NCI-H2171 (cell line): ENCODE measurements at regions not wholly inside any gene's neighbourhood (a gene's known extent, or its start where the extent isn't known, plus 50 kb on each side); places are given as distances from the start of the nearest gene placed in this dataset.

Source experiments
- DNase-seq: peaks from one replicate; lab custom pipeline; 2025; lab: John Stamatoyannopoulos, UW

DNA sequence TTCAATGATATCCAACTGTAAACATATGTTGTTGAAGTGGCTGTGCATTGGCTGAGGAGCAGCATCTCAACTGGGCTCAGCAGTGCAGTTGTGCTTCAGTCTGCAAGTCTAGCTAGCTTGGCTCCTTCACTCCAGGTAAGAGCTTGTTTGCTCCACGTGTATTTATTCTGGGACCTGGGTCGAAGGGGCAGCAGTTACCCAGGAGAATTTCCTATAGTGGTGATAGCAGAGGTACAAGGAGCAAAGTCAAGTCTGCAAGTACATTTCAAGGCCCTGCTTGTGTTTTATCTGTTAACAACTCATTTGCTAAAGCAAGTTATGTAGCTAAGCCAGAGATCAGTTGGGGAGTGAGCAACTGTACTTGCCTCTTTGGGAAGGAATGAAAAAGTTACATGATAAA is 286.2 kb upstream of the UMPS start:
- no peak for DNase-seq

DNA sequence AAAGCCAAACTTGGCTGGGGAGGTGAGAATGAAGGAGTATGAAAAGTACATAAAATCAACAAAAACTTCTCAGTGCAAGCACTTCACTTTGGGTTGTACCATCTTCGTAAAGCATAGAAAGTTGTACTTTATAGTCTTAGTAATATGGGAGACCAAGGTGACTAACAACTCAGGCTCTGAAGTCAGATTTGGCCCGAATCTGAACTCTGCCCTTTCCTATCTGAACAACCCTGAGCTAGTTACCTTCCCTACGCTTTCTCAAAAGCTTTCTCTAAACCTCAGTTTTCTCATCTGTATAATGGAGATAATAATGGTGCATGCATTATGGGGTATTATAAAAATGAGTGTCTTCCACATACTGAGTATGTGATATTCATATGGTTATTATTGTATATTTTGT is 285.4 kb upstream of the UMPS start:
- DNase-seq: no peak

DNA sequence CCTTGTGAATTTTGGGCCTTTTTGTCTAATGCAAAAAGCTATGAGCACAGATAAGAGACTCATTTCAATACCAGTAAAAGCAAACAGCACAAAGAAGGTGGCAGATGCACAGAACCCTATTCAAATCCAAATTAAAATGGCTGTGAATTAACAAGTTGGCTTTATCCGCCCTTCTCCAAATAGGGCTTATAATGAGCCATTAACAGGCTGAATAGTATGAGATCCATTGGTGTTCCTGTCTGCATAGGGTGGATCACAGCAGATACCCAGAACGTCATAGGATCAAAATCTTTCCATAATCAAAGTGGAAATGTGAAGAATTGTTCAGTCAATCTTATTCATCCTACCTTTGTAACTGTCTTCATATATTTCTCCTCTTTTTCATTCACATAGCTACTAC is 282.4 kb upstream of the UMPS start:
- DNase-seq: no peak

DNA sequence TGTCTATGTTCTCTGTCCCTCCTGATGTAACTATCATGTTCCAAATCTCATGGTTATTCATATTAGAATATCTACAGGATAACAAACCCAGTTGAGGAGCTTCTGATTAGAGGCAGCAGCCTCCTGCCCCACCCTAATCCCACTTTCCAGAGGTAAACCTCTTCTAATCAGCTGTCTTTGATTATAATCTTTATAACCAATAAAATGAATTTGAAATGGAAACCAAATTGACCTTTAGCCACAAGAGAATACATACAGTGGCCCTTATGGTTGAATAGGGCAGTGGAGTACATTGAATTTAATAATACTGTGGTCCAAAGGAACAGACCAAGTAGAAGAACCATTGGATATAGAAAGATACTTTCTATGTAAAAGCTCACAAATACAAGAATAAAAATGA is 281.3 kb upstream of the UMPS start:
- no peak for DNase-seq

DNA sequence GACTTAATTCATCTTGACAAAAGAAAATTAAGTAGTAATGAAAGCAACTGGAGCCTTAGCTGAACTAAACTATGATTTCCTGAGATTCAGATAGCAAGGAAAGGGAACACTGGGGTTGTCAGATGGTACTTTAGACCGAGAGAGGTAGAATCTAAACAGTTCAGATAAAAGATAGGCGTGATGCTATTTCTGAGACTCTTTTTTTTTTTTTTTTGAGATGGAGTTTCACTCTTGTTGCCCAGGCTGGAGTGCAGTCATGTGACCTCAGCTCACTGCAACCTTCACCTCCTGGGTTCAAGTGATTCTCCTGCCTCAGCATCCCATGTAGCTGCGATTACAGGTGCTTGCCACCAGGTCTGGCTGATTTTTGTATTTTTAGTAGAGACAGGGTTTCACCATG is 279.9 kb upstream of the UMPS start:
- DNase-seq: no peak

DNA sequence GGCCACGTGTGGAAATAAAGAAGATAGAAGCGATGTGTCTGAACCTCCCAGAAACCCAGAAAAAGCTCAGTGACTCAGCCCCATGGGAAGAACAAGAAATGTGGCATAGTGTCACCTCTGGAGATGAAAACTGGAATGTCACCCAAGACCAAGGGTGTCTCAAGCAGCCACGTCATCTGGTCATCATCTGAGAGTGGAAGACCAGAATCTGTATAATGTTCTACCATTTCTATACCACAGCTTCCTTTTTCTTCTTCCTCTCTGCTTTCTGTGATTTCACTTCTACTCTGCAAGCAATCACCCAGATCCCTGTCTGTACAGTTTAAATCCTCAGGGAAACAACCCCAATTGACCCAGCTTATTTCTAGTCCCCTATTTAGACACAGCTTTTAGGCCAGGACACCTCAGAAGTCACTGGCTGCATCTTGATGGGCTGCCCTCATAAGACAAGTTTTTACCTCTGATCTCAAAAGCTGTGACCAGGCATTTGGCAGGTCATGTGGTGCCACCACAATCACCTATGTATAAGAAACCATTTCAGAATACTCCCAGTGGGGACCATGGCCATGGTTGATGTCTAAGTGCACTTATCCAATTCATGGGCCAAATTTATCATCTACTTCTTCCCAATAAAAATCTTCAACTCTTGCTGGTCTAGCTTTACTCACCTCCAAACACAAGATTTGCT is 278.5 kb upstream of the UMPS start:
- no peak for DNase-seq

DNA sequence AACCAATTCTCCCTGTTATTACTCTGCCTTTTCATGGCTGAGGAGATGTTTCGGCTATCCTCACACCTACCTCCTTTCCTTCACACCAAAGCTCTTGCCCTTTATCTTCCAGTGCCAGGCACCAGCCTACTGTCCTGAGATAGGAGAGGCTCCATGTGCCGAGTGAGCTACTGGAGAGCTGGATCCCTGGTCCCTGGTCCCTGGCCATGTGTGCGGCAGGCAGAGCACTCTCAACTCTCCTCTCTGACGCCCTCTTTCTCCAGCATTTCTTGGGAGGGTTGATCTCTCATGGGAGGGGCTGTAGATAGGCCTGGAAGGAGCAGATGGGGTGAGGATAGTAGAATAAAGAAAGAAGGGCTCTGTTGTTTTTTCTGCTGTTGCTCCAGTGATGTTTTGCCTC is 277.1 kb upstream of the UMPS start:
- DNase-seq: no peak

DNA sequence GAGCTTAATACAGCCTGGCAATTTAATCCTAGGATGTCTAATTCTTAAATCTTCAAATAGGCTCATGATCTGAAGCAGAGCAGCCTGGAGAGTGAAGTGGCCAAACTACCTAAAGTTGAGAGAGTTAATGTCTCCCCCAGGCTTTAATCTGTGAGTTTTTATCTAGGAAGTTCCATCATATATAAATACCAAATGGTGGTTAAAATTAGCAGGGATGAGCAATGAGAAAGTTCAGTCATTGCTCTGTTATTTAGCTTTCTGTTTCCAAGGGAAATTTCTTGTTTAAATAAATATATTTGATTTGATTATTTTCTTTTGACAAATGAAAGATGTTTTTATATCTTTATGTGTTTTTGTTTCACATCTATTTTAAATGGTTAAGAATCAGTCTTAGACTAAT is 274.4 kb upstream of the UMPS start:
- DNase-seq: no peak

DNA sequence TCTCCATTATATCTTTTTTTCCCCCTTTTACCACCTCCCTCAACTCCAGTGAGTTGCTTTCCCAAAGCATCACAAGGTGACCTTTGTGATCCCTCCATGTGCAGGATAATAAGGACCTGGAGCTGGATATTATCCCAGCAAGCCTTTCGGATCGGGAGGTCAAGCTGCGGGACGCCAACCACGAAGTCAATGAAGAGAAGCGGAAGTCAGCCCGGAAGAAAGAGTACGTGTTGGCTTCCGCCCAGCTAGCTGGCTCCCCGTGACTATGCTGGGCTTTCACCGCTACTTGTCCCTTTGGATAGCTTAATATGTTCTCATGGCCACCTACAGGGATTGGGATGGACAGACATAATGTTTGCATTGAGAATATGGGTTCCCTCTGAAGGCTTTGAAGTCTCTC is 273.7 kb upstream of the UMPS start:
- DNase-seq: no peak

DNA sequence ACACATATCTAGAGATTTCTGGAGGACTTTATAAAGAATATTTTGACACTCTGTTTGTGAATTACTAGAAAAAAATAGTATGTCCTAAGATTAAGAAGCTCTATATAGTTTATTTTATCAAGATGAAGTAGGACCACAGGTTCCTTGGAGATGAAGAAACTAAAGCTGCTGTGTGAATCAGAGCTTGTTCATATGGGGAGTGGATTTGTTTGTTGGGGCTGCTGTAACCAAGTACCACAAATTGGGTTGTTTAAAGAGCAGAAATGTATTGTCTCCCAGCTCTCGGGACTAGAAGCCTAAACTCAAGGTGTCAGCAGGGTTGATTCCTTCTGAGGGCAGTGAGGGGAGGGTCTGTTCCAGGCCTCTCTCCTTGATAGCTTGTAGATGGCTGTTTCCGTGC is 270.6 kb upstream of the UMPS start:
- no peak for DNase-seq

DNA sequence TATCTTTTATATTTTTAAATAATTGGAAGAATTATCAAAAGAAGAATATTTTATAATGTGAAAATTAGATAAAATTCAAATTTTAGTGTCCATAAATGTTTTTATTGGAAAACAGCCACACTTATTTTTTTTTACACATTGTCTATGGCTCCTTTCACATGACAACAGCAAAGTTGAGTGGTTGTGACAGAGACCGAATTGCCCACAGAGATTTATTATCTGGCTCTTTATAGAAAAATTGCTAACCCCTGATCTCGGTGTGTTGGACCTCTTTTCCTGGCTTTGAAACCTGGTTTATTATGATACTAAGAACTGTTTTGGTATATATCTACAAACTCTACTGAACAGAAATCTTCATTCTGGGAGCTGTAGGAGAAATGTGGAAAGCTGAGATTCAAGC is 269.1 kb upstream of the UMPS start:
- DNase-seq: no peak

DNA sequence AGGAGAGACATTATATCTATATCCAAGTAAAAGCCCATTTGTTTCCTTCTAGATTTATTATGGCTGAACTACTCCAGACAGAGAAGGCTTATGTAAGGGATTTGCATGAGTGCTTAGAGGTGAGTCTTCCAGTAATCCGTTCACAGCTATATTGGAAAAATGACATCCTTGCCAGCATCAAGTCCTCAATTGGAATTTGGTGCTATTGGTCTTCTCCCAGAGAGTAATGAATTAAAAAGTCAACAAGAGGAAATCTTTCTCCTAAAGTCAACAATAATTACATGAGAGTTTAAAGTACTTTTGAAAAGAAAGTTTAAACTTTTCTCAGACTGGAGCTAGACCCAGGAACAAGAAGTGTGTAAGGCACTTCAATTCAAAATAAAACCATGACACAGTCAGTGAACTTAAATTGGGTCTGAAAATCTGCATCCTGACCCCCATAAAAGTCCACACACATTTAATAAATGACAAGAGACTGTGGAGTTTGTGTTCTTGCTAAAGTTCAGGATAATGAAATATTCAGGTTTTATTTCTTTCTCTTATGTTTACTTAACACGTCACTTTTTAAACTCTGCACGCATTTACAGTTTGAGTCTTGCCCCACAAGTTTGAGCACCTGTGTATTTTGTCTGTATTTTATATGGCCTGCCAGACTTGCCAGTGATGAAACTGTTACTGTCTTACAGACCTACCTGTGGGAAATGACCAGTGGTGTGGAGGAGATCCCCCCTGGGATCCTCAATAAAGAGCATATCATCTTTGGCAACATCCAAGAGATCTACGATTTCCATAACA is 268.2 kb upstream of the UMPS start:
- DNase-seq: no peak

DNA sequence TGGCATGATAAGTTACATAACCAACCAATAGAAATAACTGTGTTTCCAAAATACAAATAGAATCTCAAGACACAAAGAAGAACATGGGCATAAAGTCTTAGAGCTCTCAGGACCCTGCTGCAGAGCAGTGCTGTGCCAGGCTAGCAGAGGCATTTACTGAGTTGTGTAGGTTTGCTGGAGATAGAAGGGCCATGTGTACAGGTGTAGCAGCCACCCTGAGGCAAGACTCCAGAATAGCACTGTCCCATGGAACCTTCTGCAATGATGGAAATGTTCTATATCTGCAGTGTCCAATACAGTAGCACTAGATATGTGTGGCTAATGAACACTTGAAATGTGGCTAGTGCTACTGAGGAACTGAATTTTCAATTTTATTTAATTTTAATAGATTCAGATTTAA is 267.0 kb upstream of the UMPS start:
- DNase-seq: no peak

DNA sequence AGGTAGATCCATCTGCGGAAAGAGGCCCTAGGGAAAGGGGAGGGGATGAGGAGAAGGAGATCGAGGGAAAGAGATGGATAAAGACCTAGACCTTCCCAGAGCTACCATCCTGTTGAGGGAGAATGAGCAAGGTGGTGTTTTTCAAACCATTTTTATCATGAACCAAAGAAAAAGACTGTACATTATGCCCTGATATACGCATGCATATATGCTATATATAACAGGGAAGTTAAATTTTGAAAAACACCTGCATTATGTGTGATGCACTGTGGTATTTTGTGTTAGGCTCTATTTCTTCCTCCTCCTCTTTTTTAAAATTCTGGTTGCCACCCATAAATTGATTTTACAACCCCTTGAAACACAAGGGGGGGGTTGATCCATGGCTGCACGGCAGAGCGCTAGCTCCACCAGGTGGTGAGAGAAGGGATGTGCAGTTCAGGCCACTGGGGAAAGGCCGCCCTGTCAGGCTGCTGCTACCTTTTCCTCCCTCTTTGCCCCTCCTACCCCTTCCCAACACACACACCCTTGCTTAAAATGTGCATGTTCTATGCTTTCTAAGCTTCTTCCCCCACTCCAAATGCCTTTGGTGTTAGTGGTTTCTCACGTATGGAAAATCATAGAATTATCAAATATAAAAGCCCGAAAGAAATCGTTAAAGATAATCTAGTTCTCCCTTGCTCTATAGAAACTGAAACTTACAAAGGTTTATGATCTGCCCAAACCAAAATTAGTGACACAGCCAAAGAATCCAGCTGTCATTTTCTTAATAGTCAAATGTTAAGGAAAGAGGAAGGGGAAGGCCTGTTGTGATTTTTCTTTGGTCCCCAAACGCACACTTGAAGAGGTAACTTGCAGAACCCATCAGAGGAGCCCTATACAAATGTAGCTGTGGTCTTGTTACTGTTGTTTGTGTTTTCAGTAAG is 262.0 kb upstream of the UMPS start:
- DNase-seq: peak; percentile 38

DNA sequence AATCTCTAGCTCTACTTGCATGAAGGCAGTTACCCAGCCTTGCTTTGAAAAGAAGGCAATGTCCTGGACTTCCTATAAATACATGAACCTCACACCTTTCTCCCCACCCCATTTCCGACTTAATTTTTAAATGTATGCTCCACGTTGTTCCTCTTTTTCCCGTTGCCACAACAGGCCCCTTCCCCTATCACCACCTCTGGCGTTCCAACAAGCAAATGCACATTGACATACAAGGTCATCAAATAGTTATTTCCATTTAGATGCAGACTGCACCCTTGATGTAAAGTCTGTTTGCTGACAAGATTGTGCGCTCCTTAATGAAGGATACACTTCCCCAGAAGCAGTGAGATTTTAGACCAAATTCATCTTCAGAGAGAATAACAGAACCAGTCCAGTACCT is 260.7 kb upstream of the UMPS start:
- no peak for DNase-seq

DNA sequence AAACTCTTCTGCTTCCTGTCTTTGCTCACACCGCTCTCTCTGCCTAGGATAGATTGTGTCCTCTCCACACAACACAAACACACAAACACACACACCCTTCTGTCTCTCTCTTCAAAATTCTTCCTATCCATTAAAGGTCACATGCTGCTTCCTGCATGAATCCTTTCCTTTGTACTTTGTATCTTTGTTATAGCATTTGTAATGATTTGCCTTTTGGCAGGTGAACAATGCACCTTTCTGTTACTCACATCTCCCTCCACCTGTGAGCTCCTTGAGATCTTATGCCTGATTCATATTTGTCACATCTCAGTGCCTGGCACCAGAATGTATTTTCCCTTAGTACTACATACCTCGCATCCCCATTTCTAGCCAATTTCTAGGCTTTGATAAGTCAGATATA is 251.4 kb upstream of the UMPS start:
- no peak for DNase-seq

DNA sequence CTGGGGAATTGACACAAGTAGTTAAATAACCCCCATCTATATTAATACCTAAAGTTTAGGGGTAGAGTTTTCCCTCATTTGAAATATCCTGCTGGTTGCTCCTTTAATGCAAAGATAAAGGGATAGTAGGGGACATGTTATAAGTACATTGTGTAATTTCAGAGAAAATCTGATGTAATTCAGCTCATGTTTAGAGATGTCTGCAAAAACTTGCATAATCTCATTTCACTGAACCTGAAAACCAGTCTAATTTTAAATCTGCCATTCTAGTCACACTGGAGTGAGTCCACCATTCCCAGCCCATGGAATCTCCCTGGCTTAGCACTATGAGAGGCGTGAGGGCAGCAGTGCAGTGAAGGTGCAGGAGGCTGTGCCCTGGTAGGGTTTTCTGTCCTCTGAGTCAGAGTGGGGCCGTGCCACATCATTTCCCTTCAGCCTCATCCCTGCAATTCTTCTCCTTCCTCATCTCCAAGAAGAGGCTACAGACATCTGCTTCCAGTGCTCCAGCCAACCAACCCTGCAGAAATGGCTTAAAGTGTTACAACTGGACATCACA is 246.3 kb upstream of the UMPS start:
- DNase-seq: no peak

DNA sequence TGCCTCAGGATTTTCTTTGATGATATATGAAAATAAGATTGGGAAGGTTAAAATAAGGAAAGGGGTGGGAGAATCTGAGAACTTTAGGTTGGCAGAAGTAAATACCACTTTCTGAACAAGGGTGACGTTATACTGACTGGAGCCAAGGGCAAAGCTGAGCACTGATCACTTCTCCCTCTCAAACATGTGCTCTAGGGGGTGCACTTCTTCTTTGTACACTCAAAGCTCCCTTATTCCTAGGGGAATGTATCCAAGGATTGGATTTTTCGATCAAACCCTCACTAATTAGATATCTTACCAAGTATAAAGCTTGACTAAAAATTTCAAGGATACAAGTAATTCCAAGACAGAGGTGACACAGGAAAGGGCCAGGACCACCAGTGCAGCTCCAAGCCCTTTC is 243.9 kb upstream of the UMPS start:
- no peak for DNase-seq

DNA sequence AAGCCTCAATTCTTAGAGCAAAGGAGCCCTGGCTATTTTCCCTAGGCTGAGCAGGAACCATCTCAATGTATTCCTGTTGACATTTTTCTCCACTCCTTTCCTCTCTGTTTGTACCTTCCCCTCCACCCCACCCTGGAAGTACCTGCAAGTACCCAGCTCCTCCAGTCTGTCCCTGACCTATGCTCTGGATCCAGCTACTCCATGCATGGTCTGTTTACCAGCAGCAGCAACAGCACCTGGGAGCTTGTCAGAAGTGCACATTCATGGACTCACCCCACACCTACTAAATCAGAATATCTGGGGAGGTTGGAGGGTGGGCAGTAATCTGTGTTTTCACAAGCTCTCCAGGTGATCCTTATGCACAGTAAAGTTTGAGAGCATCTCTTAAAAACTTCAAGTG is 240.7 kb upstream of the UMPS start:
- no peak for DNase-seq

DNA sequence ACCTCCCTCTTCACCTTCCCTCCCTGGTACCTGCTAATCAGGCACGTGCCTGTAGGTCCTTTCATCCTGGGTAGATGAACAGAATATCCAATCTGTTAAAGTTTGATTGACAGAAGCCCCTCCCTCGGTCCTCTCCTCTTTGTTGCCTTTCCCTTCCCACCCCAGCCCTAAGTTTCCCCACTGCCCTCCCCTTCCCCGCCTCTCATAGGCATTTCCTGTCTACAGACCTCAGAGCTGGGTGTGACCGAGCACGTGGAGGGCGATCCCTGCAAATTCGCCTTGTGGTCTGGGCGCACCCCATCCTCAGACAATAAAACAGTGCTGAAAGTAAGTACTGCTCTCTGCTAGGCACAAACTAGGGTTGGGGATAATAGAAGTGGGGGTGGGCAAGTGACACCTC is 239.2 kb upstream of the UMPS start:
- DNase-seq: no peak

DNA sequence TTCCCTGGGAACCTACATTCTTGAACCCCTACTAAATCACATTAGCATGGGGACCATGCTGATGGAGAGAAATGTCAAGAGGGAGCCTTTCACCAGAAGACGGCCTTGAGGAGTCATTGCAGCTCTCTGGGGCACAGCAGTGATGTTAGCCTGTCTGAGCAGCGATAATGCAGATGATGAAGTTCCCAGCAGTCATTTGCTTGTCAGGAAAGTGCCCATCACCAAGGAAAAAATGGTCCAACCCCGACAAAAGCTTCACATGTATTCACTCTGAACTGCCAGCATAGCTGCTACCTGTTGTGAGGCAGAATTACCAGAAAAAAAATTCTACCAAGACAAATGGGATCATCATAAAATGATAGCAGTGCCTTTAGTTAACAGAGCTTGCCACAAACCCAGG is 238.4 kb upstream of the UMPS start:
- DNase-seq: no peak

DNA sequence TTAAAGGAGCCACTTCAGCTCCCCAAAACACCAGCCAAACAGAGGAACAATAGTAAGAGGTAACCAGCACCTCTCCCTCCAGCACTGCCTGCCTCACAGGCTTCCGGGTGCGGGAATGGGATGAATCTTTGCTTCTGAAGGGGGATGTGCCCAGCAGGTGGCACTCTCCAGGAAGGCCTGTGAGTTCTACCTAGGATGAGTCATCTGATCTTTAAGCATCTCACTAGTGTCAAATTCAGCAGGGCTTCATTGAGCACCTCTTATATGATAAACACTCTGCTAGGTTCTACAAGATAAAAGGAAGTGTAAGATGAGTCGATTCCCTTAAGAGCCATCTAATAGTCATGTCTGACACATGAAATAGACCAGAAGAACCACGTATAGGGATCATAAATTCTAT is 237.4 kb upstream of the UMPS start:
- DNase-seq: peak; percentile 2

DNA sequence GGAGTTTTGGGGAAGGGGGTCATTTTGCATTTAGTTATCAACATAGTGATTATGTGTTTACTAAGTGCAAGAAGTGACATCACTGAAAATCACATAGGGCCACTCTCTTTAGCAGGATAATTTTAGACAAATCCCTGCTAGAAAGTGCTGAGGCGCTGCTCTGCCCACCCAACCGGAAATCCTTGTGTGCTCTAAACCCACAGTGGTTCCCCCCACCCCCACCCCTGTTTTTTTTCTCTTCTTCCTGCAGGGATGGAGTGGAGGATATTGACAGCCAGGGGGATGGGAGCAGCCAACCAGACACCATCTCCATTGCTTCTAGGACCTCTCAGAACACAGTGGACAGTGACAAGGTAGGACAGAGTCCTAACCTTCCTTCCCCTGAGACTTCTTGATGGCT is 234.2 kb upstream of the UMPS start:
- DNase-seq: no peak
